DOHH2 (cell line): ENCODE measurements at regions not wholly inside any gene's neighbourhood (a gene's known extent, or its start where the extent isn't known, plus 50 kb on each side); places are given as distances from the start of the nearest gene placed in this dataset.

Experiments used
- CTCF ChIP-seq: fragments of 200-600 bp; sonication (generic); IDR thresholded peaks from one replicate; pipeline ENCODE4 v1.5.1; 2014; ENCODE audit warnings: antibody characterized with exemption, mild to moderate bottlenecking, low read depth, low read length; ENCODE audit not compliant: poor library complexity, severe bottlenecking
- EZH2phosphoT487 ChIP-seq: fragments of 200-600 bp; sonication (generic); IDR thresholded peaks from 2 replicates; pipeline ENCODE4 v1.6.1; 2017; ENCODE audit warnings: borderline replicate concordance, mild to moderate bottlenecking, antibody characterized with exemption, low read length, moderate library complexity, mixed read lengths

GRCh38 chr12:3419558-3419957, 71.4 kb upstream of the PRMT8 start:
- TF ChIP-seq CTCF (no peak), EZH2phosphoT487 (no peak)
